Psoas muscle (tissue), 7 donors: ENCODE measurements at regions not wholly inside any gene's neighbourhood (a gene's known extent, or its start where the extent isn't known, plus 50 kb on each side); places are given as distances from the start of the nearest gene placed in this dataset.

Experiments
- ATAC-seq, 4 donors: fragments of 200-7000 bp; cut with Tn5 transposase; one replicate each; pipeline ENCODE4 v1.9.1; 2020; ENCODE audit warnings: moderate library complexity in 3 of 4, mild to moderate bottlenecking in 2 of 4
- DNase-seq, 2 donors: peaks; one replicate each; pipeline ENCODE4 v3.0.0-alpha.2; 2020
- H3K27ac ChIP-seq: fragments of 200-600 bp; one replicate; pipeline ENCODE4 v1.8.0; 2022
- H3K27me3 ChIP-seq, 3 donors: fragments of 200-600 bp in 1 of 3; one replicate each; pipeline versions ENCODE4 v1.6.1 to v1.8.0; 2013 to 2022; ENCODE audit warnings: low read length in 2 of 3, mild to moderate bottlenecking in 2 of 3, moderate library complexity in 1 of 3; ENCODE audit not compliant: insufficient read depth in 3 of 3
- H3K36me3 ChIP-seq, 2 donors: fragments of 200-600 bp in 1 of 2; one replicate each; pipeline versions ENCODE4 v1.6.1 to v1.8.0; 2013 to 2022; ENCODE audit warnings: low read depth in 1 of 2, mild to moderate bottlenecking in 1 of 2, moderate library complexity in 1 of 2; ENCODE audit not compliant: insufficient read depth in 1 of 2
- H3K4me1 ChIP-seq: fragments of 200-600 bp; one replicate; pipeline ENCODE4 v1.8.0; 2022
- H3K4me3 ChIP-seq: fragments of 200-600 bp; one replicate; pipeline ENCODE4 v1.8.0; 2022; ENCODE audit warnings: mild to moderate bottlenecking
- H3K9me3 ChIP-seq: fragments of 200-600 bp; one replicate; pipeline ENCODE4 v1.8.0; 2022
- WGBS, 3 donors: extraction: QIAGEN DNeasy Blood & Tissue Kit; methylation state at CpG; one replicate each; pipeline versions ENCODE4 v1.1.6 to v1.1.7; 2013; 5-methylcytosine and 5-hydroxymethylcytosine counted together
- intact Hi-C, 2 donors: fragments of 100-400 bp; cut with DNase I; formaldehyde crosslinking; loops; one replicate each; pipeline versions ENCODE4 v1.11.0 to v1.14.2; 2022
- TF ChIP-seq, protein P1 (sequence below): fragments of 200-600 bp; IDR thresholded peaks from one replicate; pipeline ENCODE4 v1.8.0; 2022; ENCODE audit warnings: antibody characterized with exemption
- donor health status: healthy with polysubstance abuse.
- donor health status: DM: no; HTN: no; CAD: no; lungs with moderate emphysema.
- donor health status: Bipolar disorder and iron deficiency.
- donor health status: healthy.
- donor health status: DM: yes; HTN: yes; CAD: no.
- donor health status: DM: no; HTN: no; CAD: no.
- donor health status: DM: yes; HTN: yes; CAD: no.

DNA sequence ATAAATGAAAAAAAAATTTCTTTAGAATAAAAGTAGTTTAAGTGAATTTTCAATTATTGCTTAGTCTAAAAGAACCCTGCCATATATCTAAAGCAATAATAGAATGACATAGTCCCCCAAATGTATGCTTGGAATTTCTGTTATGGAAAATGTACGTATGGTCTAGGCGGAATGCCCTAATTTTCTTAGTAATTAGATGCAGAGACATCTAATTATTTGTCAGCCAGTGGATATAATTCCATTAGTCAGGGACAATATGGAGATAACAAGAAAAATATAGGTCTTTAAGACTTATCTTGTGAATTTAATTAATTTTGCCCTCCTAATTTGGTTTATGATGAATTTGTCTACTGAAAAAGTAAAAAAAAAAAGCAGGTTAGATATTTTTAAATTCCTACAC is 460.9 kb upstream of the SOX11 start:
- WGBS, 3 donors = 63 to 80% (median 78%) methylated on average over 2 of the region's 2 CpGs
- no peak overlapping the region for H3K27ac ChIP-seq
- intact Hi-C loops = no loop called here
- no peak for ATAC-seq
- no peaks in the 10 kb centered on the region for H3K27me3 ChIP-seq
- H3K4me1 ChIP-seq = no peaks in the 10 kb centered on the region
- TF ChIP-seq, protein P1, sequence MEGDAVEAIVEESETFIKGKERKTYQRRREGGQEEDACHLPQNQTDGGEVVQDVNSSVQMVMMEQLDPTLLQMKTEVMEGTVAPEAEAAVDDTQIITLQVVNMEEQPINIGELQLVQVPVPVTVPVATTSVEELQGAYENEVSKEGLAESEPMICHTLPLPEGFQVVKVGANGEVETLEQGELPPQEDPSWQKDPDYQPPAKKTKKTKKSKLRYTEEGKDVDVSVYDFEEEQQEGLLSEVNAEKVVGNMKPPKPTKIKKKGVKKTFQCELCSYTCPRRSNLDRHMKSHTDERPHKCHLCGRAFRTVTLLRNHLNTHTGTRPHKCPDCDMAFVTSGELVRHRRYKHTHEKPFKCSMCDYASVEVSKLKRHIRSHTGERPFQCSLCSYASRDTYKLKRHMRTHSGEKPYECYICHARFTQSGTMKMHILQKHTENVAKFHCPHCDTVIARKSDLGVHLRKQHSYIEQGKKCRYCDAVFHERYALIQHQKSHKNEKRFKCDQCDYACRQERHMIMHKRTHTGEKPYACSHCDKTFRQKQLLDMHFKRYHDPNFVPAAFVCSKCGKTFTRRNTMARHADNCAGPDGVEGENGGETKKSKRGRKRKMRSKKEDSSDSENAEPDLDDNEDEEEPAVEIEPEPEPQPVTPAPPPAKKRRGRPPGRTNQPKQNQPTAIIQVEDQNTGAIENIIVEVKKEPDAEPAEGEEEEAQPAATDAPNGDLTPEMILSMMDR = no peak
- no peak for DNase-seq
- no peaks in the 10 kb centered on the region for H3K36me3 ChIP-seq
- no peak overlapping the region for H3K4me3 ChIP-seq
- H3K9me3 ChIP-seq = no peaks in the 10 kb centered on the region

DNA sequence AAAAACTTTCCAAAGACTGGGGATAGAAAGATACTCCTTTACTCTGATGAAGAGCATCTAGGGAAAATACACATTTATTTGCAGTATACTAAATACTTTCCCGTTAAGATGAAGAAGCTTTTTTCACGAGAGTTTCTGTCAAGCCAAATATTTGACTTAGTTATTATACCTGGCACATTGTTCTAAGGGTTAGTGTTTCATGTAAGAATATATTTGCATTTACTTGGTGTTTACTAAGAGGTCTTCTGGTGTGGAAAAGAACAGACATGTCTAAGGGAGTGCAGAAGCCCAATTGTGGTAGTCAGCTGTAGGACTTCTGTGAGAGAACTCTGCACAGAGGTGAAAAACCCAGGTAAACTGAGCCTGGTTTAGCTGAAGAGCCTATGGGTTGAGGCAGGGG is 457.6 kb upstream of the SOX11 start:
- TF ChIP-seq, protein P1 = no peak
- H3K27ac ChIP-seq = no peak overlapping the region
- H3K4me1 ChIP-seq = no peaks in the 10 kb centered on the region
- H3K27me3 ChIP-seq = no peaks in the 10 kb centered on the region
- ATAC-seq (no peak), DNase-seq (no peak)
- H3K9me3 ChIP-seq = no peaks in the 10 kb centered on the region
- intact Hi-C loops = no loop called here
- 63 to 87% (median 83%) methylated on average over 2 of the region's 2 CpGs for WGBS, 3 donors
- no peak overlapping the region for H3K4me3 ChIP-seq
- no peaks in the 10 kb centered on the region for H3K36me3 ChIP-seq

- no peak for DNase-seq
- Histone ChIP-seq H3K27ac (no peak overlapping the region), H3K9me3 (no peaks in the 10 kb centered on the region), H3K36me3 (no peaks in the 10 kb centered on the region), H3K4me1 (no peaks in the 10 kb centered on the region), H3K27me3 (no peaks in the 10 kb centered on the region), H3K4me3 (no peak overlapping the region)
- intact Hi-C loops = no loop called here
- 59 to 70% (median 59%) methylated on average over 9 of the region's 9 CpGs for WGBS, 3 donors
- no peak for ATAC-seq
- TF ChIP-seq, protein P1 = no peak
Measured at GRCh38 chr2:5235701-5236100, 456.5 kb upstream of the SOX11 start.

DNA sequence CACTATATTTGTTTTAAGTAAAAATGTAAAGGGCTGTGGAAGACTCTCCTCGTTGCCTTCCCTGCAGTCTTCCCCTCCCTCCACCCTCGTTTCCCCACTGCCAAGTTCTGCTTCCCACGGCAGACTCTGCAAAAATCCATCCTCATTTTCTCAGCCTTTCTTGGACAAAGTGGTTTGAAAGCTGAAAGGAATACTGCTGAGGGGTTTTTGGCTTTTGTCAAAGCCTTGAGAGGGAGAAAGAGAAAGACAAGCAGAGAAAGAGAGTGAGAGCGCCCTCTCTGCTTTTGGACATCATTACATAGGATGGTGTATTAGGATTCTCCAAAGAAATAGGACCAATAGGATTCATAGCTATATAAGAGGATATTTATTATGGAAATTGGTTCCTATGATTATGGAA is 455.9 kb upstream of the SOX11 start:
- Histone ChIP-seq H3K9me3 (no peaks in the 10 kb centered on the region), H3K4me1 (no peaks in the 10 kb centered on the region), H3K27me3 (no peaks in the 10 kb centered on the region), H3K4me3 (no peak overlapping the region), H3K36me3 (no peaks in the 10 kb centered on the region), H3K27ac (no peak overlapping the region)
- no peak for DNase-seq
- ATAC-seq = no peak
- 42 to 46% (median 45%) methylated on average over 4 of the region's 4 CpGs for WGBS, 3 donors
- intact Hi-C loops = no loop called here
- TF ChIP-seq, protein P1 = no peak

DNA sequence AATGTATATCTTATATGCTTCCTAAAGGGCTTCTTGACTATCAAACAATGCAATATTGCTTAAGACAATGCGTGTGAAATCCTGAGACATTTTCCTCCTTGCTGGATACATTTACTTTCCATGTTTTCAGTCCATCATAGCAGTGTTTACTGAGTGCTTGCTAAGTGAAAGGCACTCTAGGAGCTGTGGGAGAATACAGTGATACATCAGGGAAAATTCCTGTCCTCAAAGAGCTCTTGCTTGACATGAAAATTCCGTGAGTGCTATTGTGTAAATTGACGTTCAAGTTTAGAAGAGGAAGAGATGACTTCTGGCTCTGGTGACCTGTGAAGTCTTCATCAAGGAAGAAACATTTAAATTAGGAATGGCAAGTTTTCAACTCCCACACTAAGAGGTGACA is 449.4 kb upstream of the SOX11 start:
- Histone ChIP-seq H3K9me3 (no peaks in the 10 kb centered on the region), H3K4me3 (no peak overlapping the region), H3K27ac (no peak overlapping the region), H3K27me3 (peaks cover 0 to 2% (median 0%) of the 10 kb centered on the region in 3 donors), H3K4me1 (no peaks in the 10 kb centered on the region), H3K36me3 (no peaks in the 10 kb centered on the region)
- TF ChIP-seq, protein P1 = no peak
- intact Hi-C loops = no loop called here
- WGBS, 3 donors = 62 to 70% (median 66%) methylated on average over 3 of the region's 3 CpGs
- ATAC-seq (no peak), DNase-seq (no peak)
